Panc1 (cell line): ENCODE measurements at regions not wholly inside any gene's neighbourhood (a gene's known extent, or its start where the extent isn't known, plus 50 kb on each side); places are given as distances from the start of the nearest gene placed in this dataset.

Source experiments
- ATAC-seq: fragments of 200-7000 bp; cut with Tn5 transposase; 2 replicates; pipeline ENCODE4 v1.9.1; 2020; ENCODE audit warnings: mild to moderate bottlenecking, moderate library complexity
- BruUV-seq: library from RNA; stranded (reverse); fragments of 400-500 nt; replicated peaks from 2 replicates; lab custom pipeline; 2021; lab: Mats Ljungman, UMichigan
- CTCF ChIA-PET: fragments of 300-600 bp; sonication (Branson Sonifier 250); formaldehyde crosslinking; loops from one replicate; lab custom pipeline; 2022; ENCODE audit warnings: antibody characterized with exemption; lab: Charles Lee
- POLR2A ChIA-PET: fragments of 300-600 bp; sonication (Branson Sonifier 250); formaldehyde crosslinking; loops from one replicate; lab custom pipeline; 2022; ENCODE audit warnings: antibody characterized with exemption; lab: Charles Lee
- DNase-seq: peaks from one replicate; pipeline ENCODE4 v3.0.0-alpha.2; 2010; ENCODE audit warnings: low read depth, low spot score
- H3K27ac ChIP-seq: 2 replicates; pipeline ENCODE4 v1.5.1; 2011; ENCODE audit warnings: mild to moderate bottlenecking, low read length, inconsistent platforms
- H3K27me3 ChIP-seq: fragments of 200-500 bp; sonication (Bioruptor generic); 2 replicates; pipeline ENCODE4 v1.6.0; 2014; ENCODE audit warnings: low read length, inconsistent platforms; ENCODE audit not compliant: control insufficient read depth, insufficient read depth
- H3K36me3 ChIP-seq: fragments of 200-500 bp; sonication (Bioruptor generic); 2 replicates; pipeline ENCODE4 v1.5.1; 2014; ENCODE audit warnings: inconsistent platforms, mild to moderate bottlenecking, low read length, moderate library complexity; ENCODE audit not compliant: control insufficient read depth, insufficient read depth
- H3K4me1 ChIP-seq: 2 replicates; pipeline ENCODE4 v1.5.1; 2011; ENCODE audit warnings: inconsistent platforms, mild to moderate bottlenecking, low read length, moderate library complexity; ENCODE audit not compliant: control insufficient read depth, insufficient read depth
- H3K4me3 ChIP-seq, 2 experiments: 2 replicates each; pipeline ENCODE4 v1.5.1; 2011 to 2012; ENCODE audit warnings: low read depth in 2 of 2, low read length in 2 of 2, mild to moderate bottlenecking in 2 of 2, inconsistent platforms in 1 of 2, moderate library complexity in 1 of 2
- H3K9me3 ChIP-seq: fragments of 200-500 bp; sonication (Bioruptor generic); 2 replicates; pipeline ENCODE4 v1.5.1; 2014; ENCODE audit warnings: low read depth, mild to moderate bottlenecking, inconsistent platforms, low read length, moderate library complexity; ENCODE audit not compliant: control insufficient read depth, insufficient read depth
- POLR2AphosphoS5 ChIP-seq: IDR thresholded peaks from 2 replicates; pipeline ENCODE4 v1.6.1; 2012; ENCODE audit warnings: mild to moderate bottlenecking, low read depth, low read length, moderate library complexity
- SIN3A ChIP-seq: IDR thresholded peaks from 2 replicates; pipeline ENCODE4 v1.6.1; 2012; ENCODE audit warnings: low read depth, mild to moderate bottlenecking, low read length, moderate library complexity, borderline replicate concordance; ENCODE audit not compliant: insufficient read depth
- TCF7L2 ChIP-seq: IDR thresholded peaks from 2 replicates; pipeline ENCODE4 v1.6.1; 2011; ENCODE audit warnings: mild to moderate bottlenecking, low read depth, low read length, inconsistent platforms
- in situ Hi-C: cut with HindIII; loops from 2 replicates; pipeline ENCODE4 v1.10.0; 2016; ENCODE audit warnings: low sequenced_read_pairs, low pct_unique_long_range_greater_than_20kb
- intact Hi-C: fragments of 100-400 bp; cut with micrococcal nuclease; formaldehyde crosslinking; loops from one replicate; pipeline ENCODE4 v1.10.0; 2022; ENCODE audit not compliant: unreplicated experiment
- TF ChIP-seq, protein P1 (sequence below), 2 experiments: IDR thresholded peaks; 2 replicates each; pipeline ENCODE4 v1.6.1; 2011 to 2012; ENCODE audit warnings: low read depth in 2 of 2, control low read depth in 1 of 2, low read length in 1 of 2, mild to moderate bottlenecking in 1 of 2, moderate library complexity in 1 of 2; ENCODE audit not compliant: insufficient read depth in 1 of 2
- TF ChIP-seq, protein P2 (sequence below): fragments of 450-650 bp; IDR thresholded peaks from 2 replicates; pipeline ENCODE4 v1.5.1; 2017; ENCODE audit warnings: mild to moderate bottlenecking

DNA sequence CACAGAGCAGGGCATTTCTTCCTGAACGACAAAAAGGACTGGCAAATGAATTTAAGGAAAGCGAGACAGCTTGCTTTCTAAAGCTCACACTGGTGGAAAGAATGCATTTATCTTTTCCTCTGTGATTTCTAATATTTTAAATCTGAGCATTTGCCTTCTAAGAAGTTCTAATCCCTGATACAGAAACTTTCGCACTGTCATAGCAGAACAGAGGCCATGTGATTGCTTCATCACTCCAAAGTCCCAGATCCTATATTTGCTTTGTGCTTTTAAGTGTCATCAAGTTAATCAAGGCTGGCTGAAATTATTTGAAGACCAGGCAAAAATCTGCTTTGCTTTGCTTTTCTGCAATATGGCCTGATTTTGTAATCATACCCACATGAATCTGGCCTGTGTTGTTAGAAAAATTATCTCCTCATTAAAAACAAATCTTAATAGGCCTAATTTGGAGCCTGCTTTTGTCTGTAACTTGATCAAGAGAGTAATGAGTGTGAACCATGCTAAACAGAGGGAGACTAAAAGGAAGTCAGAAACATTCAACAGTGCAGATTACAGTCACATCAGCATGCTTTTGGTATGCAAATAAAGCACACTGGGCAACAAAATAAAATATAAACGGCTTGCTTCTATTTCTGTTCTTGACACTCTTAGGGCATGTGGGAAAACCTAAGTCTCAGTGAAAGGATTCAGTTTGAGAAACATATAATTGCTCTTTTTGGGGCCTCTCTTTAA, 178.2 kb upstream of the ADAMTS9 start:
- H3K36me3 ChIP-seq, result no peaks in the 10 kb centered on the region
- CTCF ChIA-PET, result no interaction called here
- H3K27me3 ChIP-seq, result no peaks in the 10 kb centered on the region
- POLR2A ChIA-PET, result no interaction called here
- TF ChIP-seq SIN3A, result no peak
- TF ChIP-seq, protein P1, sequence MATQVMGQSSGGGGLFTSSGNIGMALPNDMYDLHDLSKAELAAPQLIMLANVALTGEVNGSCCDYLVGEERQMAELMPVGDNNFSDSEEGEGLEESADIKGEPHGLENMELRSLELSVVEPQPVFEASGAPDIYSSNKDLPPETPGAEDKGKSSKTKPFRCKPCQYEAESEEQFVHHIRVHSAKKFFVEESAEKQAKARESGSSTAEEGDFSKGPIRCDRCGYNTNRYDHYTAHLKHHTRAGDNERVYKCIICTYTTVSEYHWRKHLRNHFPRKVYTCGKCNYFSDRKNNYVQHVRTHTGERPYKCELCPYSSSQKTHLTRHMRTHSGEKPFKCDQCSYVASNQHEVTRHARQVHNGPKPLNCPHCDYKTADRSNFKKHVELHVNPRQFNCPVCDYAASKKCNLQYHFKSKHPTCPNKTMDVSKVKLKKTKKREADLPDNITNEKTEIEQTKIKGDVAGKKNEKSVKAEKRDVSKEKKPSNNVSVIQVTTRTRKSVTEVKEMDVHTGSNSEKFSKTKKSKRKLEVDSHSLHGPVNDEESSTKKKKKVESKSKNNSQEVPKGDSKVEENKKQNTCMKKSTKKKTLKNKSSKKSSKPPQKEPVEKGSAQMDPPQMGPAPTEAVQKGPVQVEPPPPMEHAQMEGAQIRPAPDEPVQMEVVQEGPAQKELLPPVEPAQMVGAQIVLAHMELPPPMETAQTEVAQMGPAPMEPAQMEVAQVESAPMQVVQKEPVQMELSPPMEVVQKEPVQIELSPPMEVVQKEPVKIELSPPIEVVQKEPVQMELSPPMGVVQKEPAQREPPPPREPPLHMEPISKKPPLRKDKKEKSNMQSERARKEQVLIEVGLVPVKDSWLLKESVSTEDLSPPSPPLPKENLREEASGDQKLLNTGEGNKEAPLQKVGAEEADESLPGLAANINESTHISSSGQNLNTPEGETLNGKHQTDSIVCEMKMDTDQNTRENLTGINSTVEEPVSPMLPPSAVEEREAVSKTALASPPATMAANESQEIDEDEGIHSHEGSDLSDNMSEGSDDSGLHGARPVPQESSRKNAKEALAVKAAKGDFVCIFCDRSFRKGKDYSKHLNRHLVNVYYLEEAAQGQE (IDR thresholded peaks at IDR 0.05; ENCODE audit: insufficient read depth in 1 of 2, low read depth in 2 of 2, low read length in 1 of 2), result no peak
- TF ChIP-seq, protein P2, sequence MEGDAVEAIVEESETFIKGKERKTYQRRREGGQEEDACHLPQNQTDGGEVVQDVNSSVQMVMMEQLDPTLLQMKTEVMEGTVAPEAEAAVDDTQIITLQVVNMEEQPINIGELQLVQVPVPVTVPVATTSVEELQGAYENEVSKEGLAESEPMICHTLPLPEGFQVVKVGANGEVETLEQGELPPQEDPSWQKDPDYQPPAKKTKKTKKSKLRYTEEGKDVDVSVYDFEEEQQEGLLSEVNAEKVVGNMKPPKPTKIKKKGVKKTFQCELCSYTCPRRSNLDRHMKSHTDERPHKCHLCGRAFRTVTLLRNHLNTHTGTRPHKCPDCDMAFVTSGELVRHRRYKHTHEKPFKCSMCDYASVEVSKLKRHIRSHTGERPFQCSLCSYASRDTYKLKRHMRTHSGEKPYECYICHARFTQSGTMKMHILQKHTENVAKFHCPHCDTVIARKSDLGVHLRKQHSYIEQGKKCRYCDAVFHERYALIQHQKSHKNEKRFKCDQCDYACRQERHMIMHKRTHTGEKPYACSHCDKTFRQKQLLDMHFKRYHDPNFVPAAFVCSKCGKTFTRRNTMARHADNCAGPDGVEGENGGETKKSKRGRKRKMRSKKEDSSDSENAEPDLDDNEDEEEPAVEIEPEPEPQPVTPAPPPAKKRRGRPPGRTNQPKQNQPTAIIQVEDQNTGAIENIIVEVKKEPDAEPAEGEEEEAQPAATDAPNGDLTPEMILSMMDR, result no peak
- TF ChIP-seq POLR2AphosphoS5, result no peak
- TF ChIP-seq TCF7L2, result no peak
- no peaks in the 10 kb centered on the region for H3K9me3 ChIP-seq
- no peak for DNase-seq
- H3K4me1 ChIP-seq, result no peaks in the 10 kb centered on the region
- intact Hi-C loops, result no loop called here
- no peak overlapping the region for H3K4me3 ChIP-seq
- no peak overlapping the region for H3K27ac ChIP-seq
- no peak for ATAC-seq
- in situ Hi-C loops, result no loop called here
- BruUV-seq, result no TSS peak

DNA sequence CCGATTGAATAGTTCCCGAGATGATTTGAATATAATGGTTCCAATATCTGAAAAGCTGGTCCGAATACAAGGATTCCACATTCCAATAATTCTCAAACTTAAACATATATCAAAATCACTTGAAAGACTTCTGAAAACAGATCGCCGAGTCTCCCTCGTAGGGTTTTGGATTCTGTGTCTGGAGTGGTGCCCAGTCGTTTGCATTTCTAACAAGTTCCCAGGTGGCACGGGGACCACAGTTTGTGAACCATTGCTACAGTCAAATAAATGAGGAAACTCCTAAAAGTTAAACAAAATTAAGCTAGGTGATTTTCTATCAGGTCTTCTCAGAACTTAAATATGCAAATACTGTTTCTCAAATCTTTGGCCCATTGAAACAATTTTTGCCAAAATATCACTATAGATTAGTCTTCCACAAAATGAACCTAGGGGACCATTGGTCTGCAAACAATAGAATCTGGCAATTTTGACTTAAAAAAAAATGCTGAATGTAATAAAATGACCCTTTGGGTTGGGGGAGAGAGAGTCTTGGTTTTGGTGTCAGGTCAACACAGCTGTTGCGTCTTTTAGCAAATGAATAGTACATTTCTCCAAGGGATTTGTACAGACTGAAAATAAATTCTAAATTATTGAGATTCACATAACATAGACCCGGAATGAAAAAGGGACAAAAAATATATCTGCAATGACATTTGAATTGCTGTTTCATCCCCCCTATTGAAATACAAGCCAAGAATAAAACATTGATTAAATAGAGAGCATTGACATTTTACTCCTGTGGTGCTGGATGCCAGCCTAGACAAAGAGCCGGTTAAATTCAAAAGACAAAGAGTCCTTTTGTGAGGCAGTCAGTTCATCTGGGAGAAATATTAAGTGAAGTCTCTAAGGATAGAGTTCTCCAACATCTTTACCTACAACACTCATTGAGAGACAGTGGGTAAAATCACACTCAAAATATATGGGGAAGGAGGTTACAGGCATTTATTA, 175.7 kb upstream of the ADAMTS9 start:
- Histone ChIP-seq H3K27ac (no peak overlapping the region), H3K27me3 (no peaks in the 10 kb centered on the region), H3K4me1 (no peaks in the 10 kb centered on the region), H3K9me3 (no peaks in the 10 kb centered on the region), H3K36me3 (no peaks in the 10 kb centered on the region), H3K4me3 (no peak overlapping the region)
- intact Hi-C loops, result no loop called here
- DNase-seq, result no peak
- in situ Hi-C loops, result no loop called here
- no peak for ATAC-seq
- POLR2A ChIA-PET, result no interaction called here
- no TSS peak for BruUV-seq
- CTCF ChIA-PET, result no interaction called here
- TF ChIP-seq POLR2AphosphoS5 (no peak), TCF7L2 (no peak), SIN3A (no peak)
- TF ChIP-seq, protein P1 (IDR thresholded peaks at IDR 0.05; ENCODE audit: insufficient read depth in 1 of 2, low read depth in 2 of 2, low read length in 1 of 2), result no peak
- TF ChIP-seq, protein P2, result no peak
